Common myeloid progenitor, CD34-positive (primary cell): ENCODE measurements at regions not wholly inside any gene's neighbourhood (a gene's known extent, or its start where the extent isn't known, plus 50 kb on each side); places are given as distances from the start of the nearest gene placed in this dataset.

Source experiments
- CTCF ChIA-PET: fragments of 350-600 bp; sonication (Branson Sonifier 250); formaldehyde crosslinking; loops from one replicate; lab custom pipeline; 2021; ENCODE audit warnings: antibody characterized with exemption; lab: Charles Lee
- POLR2A ChIA-PET: fragments of 350-600 bp; sonication (Branson Sonifier 250); formaldehyde crosslinking; loops from one replicate; lab custom pipeline; 2021; ENCODE audit warnings: antibody characterized with exemption; lab: Charles Lee
- DNase-seq, 3 donors: peaks; one replicate each; pipeline versions ENCODE4 v3.0.0 to v3.0.0-alpha.2; 2013
- H3K27ac ChIP-seq, 2 experiments: 1 replicate in 1 of 2; 2 replicates in 1 of 2; pipeline ENCODE4 v1.7.0; 2013; ENCODE audit warnings: inconsistent platforms in 2 of 2, low read length in 2 of 2, mild to moderate bottlenecking in 2 of 2, low read depth in 1 of 2, moderate library complexity in 1 of 2; ENCODE audit not compliant: severe bottlenecking in 2 of 2, insufficient read depth in 1 of 2, poor library complexity in 1 of 2
- H3K27me3 ChIP-seq, 5 experiments: replicated peaks in 2 of 5; 1 replicate in 3 of 5; 2 replicates in 2 of 5; pipeline versions ENCODE4 v1.6.1 to v1.7.0; 2013; ENCODE audit warnings: low read length in 4 of 5, mild to moderate bottlenecking in 2 of 5, moderate library complexity in 2 of 5, inconsistent platforms in 1 of 5; ENCODE audit not compliant: insufficient read depth in 5 of 5, control insufficient read depth in 4 of 5
- H3K36me3 ChIP-seq, 4 experiments: 1 replicate in 2 of 4; 2 replicates in 2 of 4; pipeline versions ENCODE4 v1.6.1 to v1.7.0; 2013; ENCODE audit warnings: low read length in 3 of 4, control low read depth in 1 of 4, mild to moderate bottlenecking in 1 of 4; ENCODE audit not compliant: control insufficient read depth in 4 of 4, insufficient read depth in 4 of 4
- H3K4me1 ChIP-seq, 4 experiments: 1 replicate in 3 of 4; 2 replicates in 1 of 4; pipeline versions ENCODE4 v1.6.1 to v1.7.1; 2013; ENCODE audit warnings: low read length in 3 of 4, mild to moderate bottlenecking in 3 of 4, control low read depth in 1 of 4, inconsistent platforms in 1 of 4, moderate library complexity in 1 of 4; ENCODE audit not compliant: control insufficient read depth in 4 of 4, insufficient read depth in 4 of 4; ENCODE audit errors: control extremely low read depth in 1 of 4
- H3K4me3 ChIP-seq, 7 experiments: 1 replicate in 4 of 7; 2 replicates in 3 of 7; pipeline versions ENCODE4 v1.5.1 to v1.7.0; 2013; ENCODE audit warnings: mild to moderate bottlenecking in 7 of 7, low read length in 6 of 7, moderate library complexity in 6 of 7, inconsistent platforms in 2 of 7, low read depth in 2 of 7, control low read depth in 1 of 7; ENCODE audit not compliant: insufficient read depth in 4 of 7, control insufficient read depth in 1 of 7; ENCODE audit errors: extremely low read depth in 1 of 7
- H3K9me3 ChIP-seq, 5 experiments: 1 replicate in 4 of 5; 2 replicates in 1 of 5; pipeline versions ENCODE4 v1.6.1 to v1.7.1; 2013; ENCODE audit warnings: low read length in 4 of 5, mild to moderate bottlenecking in 2 of 5, inconsistent platforms in 1 of 5, low read depth in 1 of 5, moderate library complexity in 1 of 5; ENCODE audit not compliant: control insufficient read depth in 4 of 5, insufficient read depth in 2 of 5; ENCODE audit errors: control extremely low read depth in 1 of 5
- WGBS: methylation state at CpG from one replicate; pipeline ENCODE4 v1.1.5; 2013; ENCODE audit not compliant: insufficient coverage; 5-methylcytosine and 5-hydroxymethylcytosine counted together

GRCh38 chr1:101356604-101357443 lies 120.0 kb downstream of the S1PR1 start:
- Histone ChIP-seq H3K27me3 (no peaks in the 10 kb centered on the region), H3K27ac (no peak overlapping the region), H3K4me3 (no peak overlapping the region), H3K4me1 (peaks cover 0 to 2% (median 0%) of the 10 kb centered on the region in 4 experiments), H3K36me3 (no peaks in the 10 kb centered on the region), H3K9me3 (no peaks in the 10 kb centered on the region)
- POLR2A ChIA-PET, result no interaction called here
- WGBS, result no CpG with 5 or more reads among the region's 5 CpGs
- peak in 1 of 3 donors; percentile 6 for DNase-seq
- CTCF ChIA-PET, result interaction anchor here (0.7 to 3.8 kb wide), 20 partner anchors 10 to 439 kb away, joined by 3 to 38 read pairs (median 4); no protein-coding TSS in a partner anchor

- Histone ChIP-seq H3K27ac (no peak overlapping the region), H3K4me1 (peaks cover 0 to 2% (median 0%) of the 10 kb centered on the region in 4 experiments), H3K4me3 (no peak overlapping the region), H3K9me3 (no peaks in the 10 kb centered on the region), H3K27me3 (no peaks in the 10 kb centered on the region), H3K36me3 (no peaks in the 10 kb centered on the region)
- 43% methylated on average over 3 of the region's 4 CpGs for WGBS
- DNase-seq, result peak; percentile 85 to 89 (median 86)
- ChIA-PET POLR2A (no interaction called here), CTCF (interaction anchor here (0.7 to 3.8 kb wide), 29 partner anchors 10 to 457 kb away, joined by 3 to 38 read pairs (median 4); no protein-coding TSS in a partner anchor)
Observed at GRCh38 chr1:101357444-101357986, 120.7 kb downstream of the S1PR1 start.

- WGBS, result 97% methylated on average over 3 of the region's 3 CpGs
- CTCF ChIA-PET, result no interaction called here
- H3K4me1 ChIP-seq, result peaks cover 0 to 2% (median 0%) of the 10 kb centered on the region in 4 experiments
- POLR2A ChIA-PET, result no interaction called here
- H3K9me3 ChIP-seq, result no peaks in the 10 kb centered on the region
- no peaks in the 10 kb centered on the region for H3K27me3 ChIP-seq
- DNase-seq, result no peak
- H3K4me3 ChIP-seq, result no peak overlapping the region
- H3K36me3 ChIP-seq, result no peaks in the 10 kb centered on the region
- H3K27ac ChIP-seq, result no peak overlapping the region
Observed at GRCh38 chr1:101360506-101360905, 123.7 kb downstream of the S1PR1 start.

- Histone ChIP-seq H3K27me3 (no peaks in the 10 kb centered on the region), H3K9me3 (no peaks in the 10 kb centered on the region), H3K4me3 (no peak overlapping the region), H3K4me1 (no peaks in the 10 kb centered on the region), H3K36me3 (no peaks in the 10 kb centered on the region), H3K27ac (no peak overlapping the region)
- no peak for DNase-seq
- ChIA-PET POLR2A (no interaction called here), CTCF (interaction anchor here (3.7 kb wide), 1 partner anchor 55 kb away, joined by 9 read pairs; no protein-coding TSS in a partner anchor)
Observed at GRCh38 chr1:101363891-101364318, 127.1 kb downstream of the S1PR1 start.

GRCh38 chr1:101364370-101365120 lies 127.7 kb downstream of the S1PR1 start:
- ChIA-PET CTCF (interaction anchor here (3.7 kb wide), 1 partner anchor 56 kb away, joined by 9 read pairs; no protein-coding TSS in a partner anchor), POLR2A (interaction anchor here (0.6 kb wide), 1 partner anchor 105 kb away, joined by 3 read pairs; no protein-coding TSS in a partner anchor)
- no peak overlapping the region for H3K4me3 ChIP-seq
- no CpG with 5 or more reads among the region's 3 CpGs for WGBS
- no peaks in the 10 kb centered on the region for H3K9me3 ChIP-seq
- no peaks in the 10 kb centered on the region for H3K4me1 ChIP-seq
- no peaks in the 10 kb centered on the region for H3K27me3 ChIP-seq
- H3K36me3 ChIP-seq, result no peaks in the 10 kb centered on the region
- DNase-seq, result no peak
- H3K27ac ChIP-seq, result no peak overlapping the region

- Histone ChIP-seq H3K36me3 (no peaks in the 10 kb centered on the region), H3K9me3 (no peaks in the 10 kb centered on the region), H3K4me3 (no peak overlapping the region), H3K4me1 (no peaks in the 10 kb centered on the region), H3K27ac (no peak overlapping the region), H3K27me3 (no peaks in the 10 kb centered on the region)
- POLR2A ChIA-PET, result interaction anchor here (0.6 kb wide), 1 partner anchor 105 kb away, joined by 3 read pairs; no protein-coding TSS in a partner anchor
- CTCF ChIA-PET, result interaction anchor here (3.7 kb wide), 1 partner anchor 56 kb away, joined by 9 read pairs; no protein-coding TSS in a partner anchor
- DNase-seq, result no peak
- WGBS, result 100% methylated on average over 2 of the region's 3 CpGs
Observed at GRCh38 chr1:101365186-101365585, 128.4 kb downstream of the S1PR1 start.
